Muscle layer of duodenum (tissue), 2 donors: ENCODE measurements at regions not wholly inside any gene's neighbourhood (a gene's known extent, or its start where the extent isn't known, plus 50 kb on each side); places are given as distances from the start of the nearest gene placed in this dataset.

Source experiments
- H3K27ac ChIP-seq: one replicate; pipeline ENCODE4 v1.7.0; 2013; ENCODE audit warnings: mild to moderate bottlenecking, low read length
- H3K27me3 ChIP-seq: one replicate; pipeline ENCODE4 v1.7.0; 2013; ENCODE audit warnings: low read depth, mild to moderate bottlenecking, control low read depth, low read length
- H3K36me3 ChIP-seq, 2 donors: one replicate each; pipeline ENCODE4 v1.7.0; 2013; ENCODE audit warnings: low read length in 2 of 2, control low read depth in 1 of 2, mild to moderate bottlenecking in 1 of 2; ENCODE audit not compliant: insufficient read depth in 2 of 2, control insufficient read depth in 1 of 2
- H3K4me1 ChIP-seq, 2 donors: one replicate each; pipeline ENCODE4 v1.7.0; 2013; ENCODE audit warnings: low read length in 2 of 2, mild to moderate bottlenecking in 2 of 2, control low read depth in 1 of 2, moderate library complexity in 1 of 2; ENCODE audit not compliant: insufficient read depth in 2 of 2, control insufficient read depth in 1 of 2
- H3K4me3 ChIP-seq, 2 donors: one replicate each; pipeline ENCODE4 v1.7.0; 2013; ENCODE audit warnings: low read length in 2 of 2, low read depth in 1 of 2, mild to moderate bottlenecking in 1 of 2
- H3K9me3 ChIP-seq, 2 donors: one replicate each; pipeline ENCODE4 v1.7.0; 2013; ENCODE audit warnings: low read length in 2 of 2, control low read depth in 1 of 2, mild to moderate bottlenecking in 1 of 2; ENCODE audit not compliant: control insufficient read depth in 1 of 2
- donor health status: healthy.

DNA sequence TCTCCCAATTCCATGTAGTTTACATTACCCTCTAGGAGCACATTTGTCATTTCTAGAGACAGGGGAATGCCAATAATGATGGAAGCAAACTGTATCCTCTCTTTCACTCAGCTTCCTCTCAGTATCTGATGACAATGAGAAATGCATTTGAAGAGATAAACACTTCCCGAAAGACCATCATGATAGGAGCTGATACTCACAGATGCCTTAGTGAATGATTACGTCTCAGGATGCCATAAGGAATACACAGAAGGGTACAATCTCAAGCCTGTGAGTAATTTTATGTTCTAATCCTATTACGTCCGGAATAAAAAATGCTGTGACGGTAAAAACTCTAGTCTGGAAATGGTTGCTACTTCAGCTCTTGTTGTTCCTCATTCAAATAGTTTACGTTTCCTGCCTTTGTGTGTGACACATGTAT is 663.8 kb upstream of the MIR17HG start:
- no peaks in the 10 kb centered on the region for H3K4me1 ChIP-seq
- no peak overlapping the region for H3K4me3 ChIP-seq
- no peaks in the 10 kb centered on the region for H3K9me3 ChIP-seq
- H3K27me3 ChIP-seq = no peaks in the 10 kb centered on the region
- H3K27ac ChIP-seq = no peak overlapping the region
- H3K36me3 ChIP-seq = no peaks in the 10 kb centered on the region

DNA sequence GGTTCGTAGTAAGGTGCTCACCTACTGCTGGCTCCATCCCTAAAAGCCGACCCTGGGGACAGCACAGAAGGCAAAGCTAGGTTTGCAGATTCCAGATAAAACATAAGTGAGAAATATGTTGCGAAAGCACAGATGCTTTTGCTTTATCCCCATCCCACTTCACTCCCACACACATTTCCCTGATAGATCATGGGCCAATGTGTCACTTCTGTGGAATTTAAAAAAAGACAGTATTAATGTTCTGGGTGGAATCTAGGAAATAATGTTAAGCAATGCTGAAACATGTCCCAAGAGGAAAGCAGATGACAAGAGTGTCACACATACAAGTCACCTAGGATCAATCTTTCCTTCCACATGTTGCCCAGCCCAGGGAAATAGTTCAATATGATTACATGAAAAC is 661.0 kb upstream of the MIR17HG start:
- no peak overlapping the region for H3K4me3 ChIP-seq

DNA sequence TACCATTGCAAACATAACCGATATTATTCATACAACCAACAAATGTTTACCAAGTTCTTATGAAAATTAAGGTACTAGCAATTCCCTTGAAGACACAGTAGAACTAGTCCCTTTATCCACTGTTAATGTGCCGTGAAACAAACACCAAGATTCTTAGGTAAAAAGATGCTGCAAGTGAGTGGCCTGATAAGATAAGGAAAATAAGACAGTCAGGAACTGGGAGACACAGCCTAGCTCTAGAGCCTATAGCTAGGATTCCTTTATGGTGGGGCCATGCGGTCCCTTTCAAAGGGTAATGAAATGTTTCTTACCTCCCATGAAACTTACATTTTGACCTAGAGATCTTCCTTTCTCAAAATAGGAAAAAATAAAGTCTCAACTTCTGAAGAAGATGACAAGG is 658.4 kb upstream of the MIR17HG start:
- no peaks in the 10 kb centered on the region for H3K9me3 ChIP-seq
- no peaks in the 10 kb centered on the region for H3K4me1 ChIP-seq
- H3K4me3 ChIP-seq = no peak overlapping the region
- no peaks in the 10 kb centered on the region for H3K27me3 ChIP-seq
- no peaks in the 10 kb centered on the region for H3K36me3 ChIP-seq
- H3K27ac ChIP-seq = no peak overlapping the region

More for the DNA sequence above, 661.0 kb upstream of the MIR17HG start:
- Histone ChIP-seq H3K36me3 (no peaks in the 10 kb centered on the region), H3K27ac (no peak overlapping the region), H3K9me3 (no peaks in the 10 kb centered on the region), H3K4me1 (no peaks in the 10 kb centered on the region), H3K27me3 (no peaks in the 10 kb centered on the region)

DNA sequence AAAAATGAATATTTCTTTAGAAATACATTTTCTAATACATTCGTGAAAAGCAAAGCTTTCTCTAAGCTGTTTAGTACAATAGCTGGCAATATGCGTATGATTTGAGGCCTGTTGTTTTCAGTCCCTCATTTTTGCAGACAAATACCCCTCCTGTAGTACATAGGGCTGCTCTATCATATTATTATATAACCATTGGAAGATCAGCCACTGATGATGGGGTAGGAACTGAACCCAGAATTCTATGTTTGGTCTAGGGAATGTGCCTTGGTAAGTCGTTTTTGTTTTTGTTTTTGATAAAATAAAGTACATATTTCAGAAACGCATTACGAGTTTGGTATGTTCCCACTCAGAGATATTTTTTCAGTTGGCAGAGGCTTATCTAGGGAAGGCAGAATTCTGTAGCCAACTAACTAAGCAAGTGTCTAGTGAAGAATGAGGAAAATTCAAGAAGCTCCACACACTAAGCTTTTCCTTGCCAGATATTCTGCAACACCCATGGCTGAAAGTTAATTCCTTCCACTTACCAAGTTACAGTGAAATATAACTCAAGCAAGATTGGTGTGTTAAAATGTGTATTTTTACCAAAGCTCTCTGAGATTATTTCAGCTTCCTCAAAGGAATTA is 656.9 kb upstream of the MIR17HG start:
- H3K27me3 ChIP-seq = no peaks in the 10 kb centered on the region
- no peaks in the 10 kb centered on the region for H3K9me3 ChIP-seq
- H3K4me1 ChIP-seq = no peaks in the 10 kb centered on the region
- H3K4me3 ChIP-seq = no peak overlapping the region
- H3K27ac ChIP-seq = no peak overlapping the region
- no peaks in the 10 kb centered on the region for H3K36me3 ChIP-seq

DNA sequence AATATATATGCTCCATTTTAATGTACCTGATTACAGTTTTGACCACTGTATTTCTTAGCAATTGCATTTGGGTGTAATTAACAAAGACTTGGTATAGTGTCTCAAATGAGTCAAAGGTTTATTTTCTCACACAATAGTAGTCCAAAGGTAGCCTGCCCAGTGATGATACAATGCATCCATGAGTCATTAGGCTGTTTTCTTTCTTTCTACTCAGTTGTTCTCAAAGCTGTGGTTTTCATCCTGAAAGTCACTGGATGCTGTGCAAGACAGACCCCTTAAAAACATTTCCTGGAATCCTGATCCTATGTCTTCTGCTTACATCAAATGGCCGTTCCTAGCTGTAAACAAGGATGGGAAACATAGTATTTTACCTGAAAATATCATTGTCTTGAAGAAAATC is 651.2 kb upstream of the MIR17HG start:
- Histone ChIP-seq H3K36me3 (no peaks in the 10 kb centered on the region), H3K27ac (no peak overlapping the region), H3K27me3 (no peaks in the 10 kb centered on the region), H3K4me1 (no peaks in the 10 kb centered on the region), H3K4me3 (no peak overlapping the region), H3K9me3 (no peaks in the 10 kb centered on the region)

DNA sequence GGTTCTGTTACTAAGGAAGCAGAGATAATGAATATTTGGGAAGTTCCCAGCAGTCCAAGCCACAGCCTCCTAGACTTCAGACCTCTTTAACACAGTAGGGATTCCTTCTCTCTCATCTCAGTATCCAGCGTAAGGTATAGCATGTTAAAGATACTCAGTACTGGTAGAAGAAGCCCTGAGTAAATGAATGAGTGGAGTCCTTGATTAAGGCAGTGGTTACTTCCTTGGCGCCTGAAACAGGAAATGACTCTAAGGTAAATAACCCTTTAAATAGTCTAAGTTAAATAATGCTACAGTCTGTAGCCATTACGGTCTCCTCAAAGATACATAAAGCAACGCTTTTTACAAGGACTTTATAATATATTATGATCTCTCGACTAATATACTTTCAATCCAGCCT is 650.8 kb upstream of the MIR17HG start:
- H3K9me3 ChIP-seq = no peaks in the 10 kb centered on the region
- no peak overlapping the region for H3K4me3 ChIP-seq
- no peaks in the 10 kb centered on the region for H3K36me3 ChIP-seq
- H3K27me3 ChIP-seq = no peaks in the 10 kb centered on the region
- H3K4me1 ChIP-seq = no peaks in the 10 kb centered on the region
- H3K27ac ChIP-seq = no peak overlapping the region

DNA sequence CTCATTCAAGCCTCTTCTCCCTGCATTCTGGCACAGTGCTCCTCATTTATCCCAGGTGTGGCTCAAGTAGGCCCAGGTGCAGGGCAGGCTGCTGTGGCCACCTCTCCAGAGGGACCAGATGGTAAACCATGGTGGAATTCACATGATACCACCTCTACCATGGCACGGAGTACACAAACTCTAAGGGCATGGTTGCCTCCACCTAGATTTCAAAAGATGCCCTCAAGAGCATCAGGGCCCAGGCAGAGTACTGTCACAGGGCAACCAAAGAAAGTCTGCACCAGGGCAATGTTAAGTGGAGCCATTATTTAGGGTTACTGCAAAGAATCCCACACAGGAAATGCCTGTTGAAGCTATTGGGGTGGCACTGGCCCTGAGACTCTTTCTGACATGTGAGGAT is 647.1 kb upstream of the MIR17HG start:
- Histone ChIP-seq H3K4me3 (no peak overlapping the region), H3K9me3 (no peaks in the 10 kb centered on the region), H3K27ac (no peak overlapping the region), H3K4me1 (no peaks in the 10 kb centered on the region), H3K27me3 (no peaks in the 10 kb centered on the region), H3K36me3 (no peaks in the 10 kb centered on the region)

DNA sequence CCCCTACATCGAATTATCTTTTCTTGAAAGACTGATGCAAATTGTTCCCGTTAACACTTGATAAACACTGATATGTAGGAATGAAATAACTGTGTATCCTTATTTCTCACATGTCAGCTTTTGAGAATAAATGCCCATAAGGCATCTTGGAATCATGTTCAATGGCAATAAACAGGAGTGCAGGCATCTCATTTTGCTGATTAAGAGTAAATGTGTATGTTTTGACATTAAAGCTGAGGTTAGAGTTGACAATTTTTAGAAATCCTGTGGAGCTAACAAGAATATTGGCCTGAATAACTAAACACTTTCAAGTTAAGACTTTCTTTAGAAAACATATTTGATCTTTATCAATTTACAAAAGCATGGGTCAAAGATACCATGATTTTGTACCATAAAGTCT is 646.2 kb upstream of the MIR17HG start:
- H3K4me1 ChIP-seq = no peaks in the 10 kb centered on the region
- no peaks in the 10 kb centered on the region for H3K27me3 ChIP-seq
- H3K27ac ChIP-seq = no peak overlapping the region
- no peaks in the 10 kb centered on the region for H3K36me3 ChIP-seq
- H3K4me3 ChIP-seq = no peak overlapping the region
- no peaks in the 10 kb centered on the region for H3K9me3 ChIP-seq

DNA sequence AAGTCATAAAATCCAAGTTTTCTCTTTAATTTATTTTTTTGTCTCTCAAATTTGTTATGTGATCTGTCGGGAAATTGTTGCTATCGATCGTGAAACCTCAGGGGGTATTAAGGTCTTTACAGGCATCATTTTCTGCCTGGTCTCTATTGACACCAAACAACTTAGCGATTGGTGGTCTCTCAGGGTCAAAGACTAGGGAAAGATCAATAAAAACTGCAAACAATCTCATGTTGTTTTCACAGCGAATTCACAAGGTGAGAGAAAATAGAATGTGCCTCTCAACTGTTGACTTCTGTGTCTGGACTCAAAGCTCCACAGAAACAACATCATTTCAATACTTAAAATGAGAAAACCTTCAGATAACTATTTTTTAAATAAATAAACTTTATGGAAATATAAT is 645.4 kb upstream of the MIR17HG start:
- H3K36me3 ChIP-seq = no peaks in the 10 kb centered on the region
- no peaks in the 10 kb centered on the region for H3K9me3 ChIP-seq
- no peak overlapping the region for H3K27ac ChIP-seq

DNA sequence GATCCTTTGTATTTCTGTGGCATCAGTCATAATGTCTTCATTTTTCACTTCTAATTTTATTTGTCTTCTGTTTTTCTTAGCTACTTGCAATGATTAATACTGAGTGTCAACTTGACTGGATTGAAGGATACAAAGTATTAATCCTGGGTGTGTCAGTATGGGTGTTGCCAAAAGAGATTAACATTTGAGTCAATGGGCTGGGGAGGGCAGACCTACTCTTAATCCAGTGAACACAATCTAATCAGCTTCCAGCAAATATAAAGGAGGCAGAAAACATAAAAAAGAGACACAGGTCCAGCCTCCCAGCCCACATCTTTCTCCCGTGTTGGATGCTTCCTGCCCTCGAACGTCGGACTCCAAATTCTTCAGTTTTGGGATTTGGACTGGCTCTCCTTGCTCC is 640.9 kb upstream of the MIR17HG start:
- Histone ChIP-seq H3K27me3 (no peaks in the 10 kb centered on the region), H3K4me3 (no peak overlapping the region), H3K4me1 (no peaks in the 10 kb centered on the region), H3K9me3 (no peaks in the 10 kb centered on the region), H3K36me3 (no peaks in the 10 kb centered on the region), H3K27ac (no peak overlapping the region)

More for the DNA sequence above, 645.4 kb upstream of the MIR17HG start:
- no peaks in the 10 kb centered on the region for H3K27me3 ChIP-seq
- no peak overlapping the region for H3K4me3 ChIP-seq
- H3K4me1 ChIP-seq = no peaks in the 10 kb centered on the region

DNA sequence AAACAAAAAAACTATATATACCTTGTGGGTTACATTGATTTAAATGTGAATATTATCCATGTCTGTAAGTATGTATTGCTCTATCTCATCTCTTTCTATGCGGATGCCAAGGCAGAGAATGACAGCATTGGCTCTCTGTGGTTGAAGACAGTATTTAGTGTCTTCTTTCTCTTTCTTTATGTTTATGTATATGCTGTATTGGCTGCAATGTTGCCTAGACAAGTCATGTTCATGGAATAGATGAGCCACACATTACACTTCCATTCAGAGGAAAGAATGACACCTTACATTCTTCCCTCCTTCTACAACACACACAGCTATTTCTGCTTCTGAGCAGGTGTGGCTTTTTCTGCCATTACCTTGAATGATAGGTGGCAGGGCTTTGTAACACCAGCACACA is 639.4 kb upstream of the MIR17HG start:
- no peaks in the 10 kb centered on the region for H3K4me1 ChIP-seq
- no peak overlapping the region for H3K27ac ChIP-seq
- no peaks in the 10 kb centered on the region for H3K36me3 ChIP-seq
- no peaks in the 10 kb centered on the region for H3K27me3 ChIP-seq
- H3K9me3 ChIP-seq = no peaks in the 10 kb centered on the region
- no peak overlapping the region for H3K4me3 ChIP-seq

DNA sequence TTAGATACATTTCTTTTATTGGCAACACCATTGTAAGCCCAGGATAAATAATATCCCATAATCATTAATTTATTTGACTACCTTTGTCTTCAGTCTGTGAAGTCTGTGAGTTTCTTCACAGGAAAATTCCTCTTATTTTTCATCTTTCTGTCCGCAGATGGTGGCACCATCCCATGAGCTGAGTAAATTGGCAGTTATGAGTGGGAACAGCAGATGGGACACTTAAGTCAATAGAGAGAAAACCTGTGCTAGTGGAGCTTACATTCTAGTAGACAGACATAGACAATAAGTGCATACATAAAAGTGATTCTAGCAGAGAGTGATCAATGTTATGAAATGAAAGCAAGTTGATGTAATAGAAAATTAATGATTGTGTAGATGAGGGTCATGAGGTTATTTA is 638.2 kb upstream of the MIR17HG start:
- Histone ChIP-seq H3K9me3 (no peaks in the 10 kb centered on the region), H3K27ac (no peak overlapping the region), H3K4me3 (no peak overlapping the region), H3K4me1 (no peaks in the 10 kb centered on the region), H3K36me3 (no peaks in the 10 kb centered on the region), H3K27me3 (no peaks in the 10 kb centered on the region)
